GM12892 (cell line): ENCODE measurements at regions not wholly inside any gene's neighbourhood (a gene's known extent, or its start where the extent isn't known, plus 50 kb on each side); places are given as distances from the start of the nearest gene placed in this dataset.

ENCODE experiments used
- POLR2A ChIP-seq: IDR thresholded peaks from 2 replicates; pipeline ENCODE4 v1.6.1; 2011; ENCODE audit warnings: low read depth, low read length, control low read depth
- POLR2AphosphoS5 ChIP-seq: IDR thresholded peaks from 2 replicates; pipeline ENCODE4 v1.6.1; 2011; ENCODE audit warnings: low read depth, low read length, control low read depth
- TAF1 ChIP-seq: IDR thresholded peaks from 2 replicates; pipeline ENCODE4 v1.6.1; 2011; ENCODE audit warnings: low read depth, mild to moderate bottlenecking, control low read depth, low read length, borderline replicate concordance

DNA sequence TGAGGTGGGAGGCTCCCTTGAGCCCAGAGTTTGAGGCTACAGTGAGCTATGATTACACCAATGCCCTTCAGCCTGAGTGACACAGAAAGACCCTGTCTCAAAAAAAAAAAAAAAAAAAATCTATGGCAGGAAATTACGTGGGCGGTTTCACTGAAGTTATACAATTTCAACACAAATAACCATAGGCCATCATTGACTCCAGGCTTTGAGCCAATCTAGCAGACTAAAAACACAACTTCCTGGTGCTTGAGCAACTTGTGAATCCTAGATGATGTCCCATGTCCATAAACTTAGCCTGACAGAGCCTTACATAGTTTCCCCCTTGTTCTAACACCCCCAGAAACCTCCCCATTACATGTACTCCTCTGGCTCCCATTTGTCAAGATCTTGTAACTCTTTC lies 131.8 kb downstream of the QRSL1 start:
- TF ChIP-seq POLR2A (no peak), TAF1 (no peak), POLR2AphosphoS5 (no peak)
